WI38 (cell line): ENCODE measurements at regions not wholly inside any gene's neighbourhood (a gene's known extent, or its start where the extent isn't known, plus 50 kb on each side); places are given as distances from the start of the nearest gene placed in this dataset.

Experiments used
- H3K4me3 ChIP-seq: 2 replicates; pipeline ENCODE4 v1.5.1; 2011; ENCODE audit warnings: low read depth, mild to moderate bottlenecking, control low read depth, low read length
- CTCF ChIP-seq: IDR thresholded peaks from 2 replicates; pipeline ENCODE4 v1.5.1; 2012; ENCODE audit warnings: low read depth, mild to moderate bottlenecking, control low read depth, low read length

- TF ChIP-seq CTCF, result no peak
- H3K4me3 ChIP-seq, result no peak overlapping the region
Measured at GRCh38 chr12:63321373-63321772, 170.4 kb upstream of the AVPR1A start.

- TF ChIP-seq CTCF, result no peak
- no peak overlapping the region for H3K4me3 ChIP-seq
Measured at GRCh38 chr12:63319936-63320633, 169.1 kb upstream of the AVPR1A start.

GRCh38 chr12:63319386-63319785, 168.4 kb upstream of the AVPR1A start:
- no peak overlapping the region for H3K4me3 ChIP-seq
- TF ChIP-seq CTCF, result no peak

GRCh38 chr12:63318933-63319332, 167.9 kb upstream of the AVPR1A start:
- TF ChIP-seq CTCF, result no peak
- no peak overlapping the region for H3K4me3 ChIP-seq

GRCh38 chr12:63318313-63318712, 167.3 kb upstream of the AVPR1A start:
- no peak overlapping the region for H3K4me3 ChIP-seq
- no peak for TF ChIP-seq CTCF

- TF ChIP-seq CTCF, result no peak
- no peak overlapping the region for H3K4me3 ChIP-seq
Measured at GRCh38 chr12:63317880-63318279, 166.9 kb upstream of the AVPR1A start.

GRCh38 chr12:63317286-63317846, 166.4 kb upstream of the AVPR1A start:
- H3K4me3 ChIP-seq, result no peak overlapping the region
- TF ChIP-seq CTCF, result no peak
